ENCODE measurements at regions not wholly inside any gene's neighbourhood (a gene's known extent, or its start where the extent isn't known, plus 50 kb on each side); places are given as distances from the start of the nearest gene placed in this dataset.

DNA sequence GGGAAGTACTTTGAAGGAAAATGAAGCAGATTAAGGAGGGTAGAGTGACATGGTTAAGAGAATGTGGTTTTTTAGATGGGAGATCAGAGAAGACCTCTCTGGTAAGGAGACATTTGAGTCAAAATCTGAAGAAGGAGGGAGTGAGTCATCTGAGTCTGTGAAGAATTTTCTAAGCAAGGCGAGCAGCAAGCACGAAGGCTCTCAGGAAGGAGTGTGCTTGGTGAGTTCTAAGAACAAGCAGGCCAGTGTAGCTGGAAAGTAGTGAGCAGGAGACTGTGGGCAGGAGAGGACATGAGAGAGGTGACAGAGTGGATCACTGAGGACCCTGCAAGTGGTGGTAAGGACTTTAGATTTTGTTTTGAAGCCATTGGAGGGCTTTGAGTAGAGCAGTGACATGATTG is 76.3 kb upstream of the FUT8 start:
- no peaks in the 10 kb centered on the region for H3K4me1 ChIP-seq (ENCODE audit: insufficient read depth, low read length)
- no peak overlapping the region for H2AFZ ChIP-seq (ENCODE audit: low read depth, low read length)
- H3K9me3 ChIP-seq (ENCODE audit: low read length) = no peaks in the 10 kb centered on the region
- peaks cover 5% of the 10 kb centered on the region for H3K27me3 ChIP-seq (ENCODE audit: insufficient read depth, low read length)
- H3K4me3 ChIP-seq (ENCODE audit: low read length) = no peak overlapping the region
- H3K36me3 ChIP-seq (ENCODE audit: insufficient read depth, low read length) = no peaks in the 10 kb centered on the region

DNA sequence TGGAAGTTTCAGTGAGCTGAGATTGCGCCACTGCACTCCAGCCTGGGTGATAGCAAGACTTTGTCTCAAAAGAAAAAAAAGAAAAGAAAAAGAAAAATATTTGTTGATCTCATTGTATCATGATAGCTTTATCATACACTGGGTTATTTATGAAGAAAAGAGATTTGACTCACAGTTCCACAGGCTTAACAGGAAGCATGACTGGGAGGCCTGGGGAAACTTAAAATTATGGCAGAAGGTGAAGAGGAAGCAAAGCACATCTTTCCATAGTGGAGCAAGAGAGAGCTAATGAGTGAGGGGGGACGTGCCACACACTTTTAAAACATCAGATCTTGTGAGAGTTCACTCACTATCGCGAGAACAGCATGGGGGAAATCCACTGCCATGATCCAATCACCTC is 72.7 kb upstream of the FUT8 start:
- Histone ChIP-seq H3K36me3 (ENCODE audit: insufficient read depth, low read length) (no peaks in the 10 kb centered on the region), H3K4me1 (ENCODE audit: insufficient read depth, low read length) (no peaks in the 10 kb centered on the region), H3K27me3 (ENCODE audit: insufficient read depth, low read length) (peaks cover 5% of the 10 kb centered on the region), H3K9me3 (ENCODE audit: low read length) (no peaks in the 10 kb centered on the region), H3K4me3 (ENCODE audit: low read length) (no peak overlapping the region), H2AFZ (ENCODE audit: low read depth, low read length) (no peak overlapping the region)

DNA sequence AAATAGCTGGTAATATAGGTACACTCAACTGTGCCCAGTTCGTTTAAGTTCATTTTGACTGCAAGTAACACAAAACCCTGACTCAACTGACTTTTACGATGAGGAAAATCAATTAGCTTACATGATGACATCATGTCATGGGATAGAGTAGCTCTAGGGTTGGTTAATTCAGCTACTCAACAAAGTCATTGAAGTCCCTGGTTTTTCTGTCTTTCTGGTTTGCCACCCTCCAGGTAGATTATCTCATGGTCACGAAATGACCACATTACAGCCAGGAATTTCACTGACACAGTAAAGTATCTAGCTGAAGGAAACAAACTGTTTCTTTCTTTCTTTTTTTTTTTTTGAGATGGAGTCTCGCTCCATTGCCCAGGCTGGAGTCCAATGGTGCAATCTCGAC is 68.5 kb upstream of the FUT8 start:
- no peaks in the 10 kb centered on the region for H3K27me3 ChIP-seq (ENCODE audit: insufficient read depth, low read length)
- H3K4me3 ChIP-seq (ENCODE audit: low read length) = no peak overlapping the region
- no peaks in the 10 kb centered on the region for H3K4me1 ChIP-seq (ENCODE audit: insufficient read depth, low read length)

DNA sequence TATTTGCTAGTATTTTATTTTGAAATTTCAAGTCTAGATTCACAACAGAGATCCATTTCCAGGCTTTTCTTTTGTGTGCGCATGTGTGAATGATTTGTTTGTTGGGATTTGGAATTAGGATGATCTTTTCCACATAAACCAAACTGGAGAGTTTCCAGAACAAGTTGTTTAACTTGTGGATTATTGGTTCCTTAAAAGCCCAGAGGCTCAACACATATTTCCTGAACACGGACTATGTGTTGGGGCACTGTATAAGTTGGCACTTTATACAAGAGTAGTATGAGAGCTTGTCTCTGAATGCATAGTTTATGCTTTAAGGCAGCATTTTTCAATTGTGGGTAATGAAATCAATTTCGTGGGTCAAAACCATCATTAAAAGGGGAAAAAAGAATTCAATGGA is 67.3 kb upstream of the FUT8 start:
- Histone ChIP-seq H3K4me1 (ENCODE audit: insufficient read depth, low read length) (no peaks in the 10 kb centered on the region), H2AFZ (ENCODE audit: low read depth, low read length) (no peak overlapping the region), H3K27me3 (ENCODE audit: insufficient read depth, low read length) (no peaks in the 10 kb centered on the region), H3K36me3 (ENCODE audit: insufficient read depth, low read length) (no peaks in the 10 kb centered on the region), H3K9me3 (ENCODE audit: low read length) (no peaks in the 10 kb centered on the region), H3K4me3 (ENCODE audit: low read length) (no peak overlapping the region)

More for the DNA sequence above, 68.5 kb upstream of the FUT8 start:
- Histone ChIP-seq H3K36me3 (ENCODE audit: insufficient read depth, low read length) (no peaks in the 10 kb centered on the region), H3K9me3 (ENCODE audit: low read length) (no peaks in the 10 kb centered on the region), H2AFZ (ENCODE audit: low read depth, low read length) (no peak overlapping the region)

DNA sequence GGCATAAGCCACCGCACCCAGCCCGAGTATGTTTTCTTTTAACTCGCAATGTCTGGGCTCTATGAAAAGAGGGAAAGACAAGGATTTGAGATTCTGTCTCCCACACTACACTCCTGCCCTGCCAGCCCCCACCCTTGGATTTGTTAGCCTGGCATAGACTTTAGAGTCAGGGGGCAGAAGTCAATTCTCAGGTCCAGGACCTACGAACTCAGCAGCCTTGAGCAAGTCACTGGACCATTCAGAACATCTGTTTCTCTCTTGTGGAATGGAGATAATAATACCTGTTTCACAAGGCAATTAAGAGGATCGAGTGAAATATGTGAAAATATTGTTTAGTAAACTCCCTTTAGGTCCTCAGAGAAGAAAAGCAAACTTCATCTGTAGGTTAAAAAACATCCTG is 66.1 kb upstream of the FUT8 start:
- Histone ChIP-seq H2AFZ (ENCODE audit: low read depth, low read length) (no peak overlapping the region), H3K27me3 (ENCODE audit: insufficient read depth, low read length) (no peaks in the 10 kb centered on the region), H3K4me1 (ENCODE audit: insufficient read depth, low read length) (no peaks in the 10 kb centered on the region), H3K9me3 (ENCODE audit: low read length) (no peaks in the 10 kb centered on the region), H3K4me3 (ENCODE audit: low read length) (no peak overlapping the region), H3K36me3 (ENCODE audit: insufficient read depth, low read length) (no peaks in the 10 kb centered on the region)

DNA sequence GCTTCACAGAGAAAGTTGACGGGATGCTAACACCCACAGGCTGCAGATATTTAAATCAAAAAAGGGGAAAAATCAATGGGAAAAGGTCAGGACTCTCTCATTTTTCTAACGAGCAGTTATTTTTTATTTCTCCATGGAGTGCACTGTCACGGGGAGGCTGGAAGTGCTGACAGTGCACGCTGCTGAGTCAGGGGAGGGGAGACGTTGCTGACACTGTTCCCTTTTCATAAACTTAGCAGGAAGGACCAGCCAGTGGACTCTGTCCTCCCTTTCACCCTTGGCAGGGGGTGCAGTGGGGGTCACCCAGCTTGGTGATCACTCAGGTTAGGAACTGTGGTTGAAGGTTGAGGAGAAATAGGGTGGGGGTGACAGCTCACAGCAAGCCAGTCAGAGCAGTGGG is 65.6 kb upstream of the FUT8 start:
- Histone ChIP-seq H2AFZ (ENCODE audit: low read depth, low read length) (peak overlapping the region; percentile 10), H3K4me3 (ENCODE audit: low read length) (no peak overlapping the region), H3K4me1 (ENCODE audit: insufficient read depth, low read length) (no peaks in the 10 kb centered on the region), H3K36me3 (ENCODE audit: insufficient read depth, low read length) (no peaks in the 10 kb centered on the region), H3K9me3 (ENCODE audit: low read length) (no peaks in the 10 kb centered on the region), H3K27me3 (ENCODE audit: insufficient read depth, low read length) (no peaks in the 10 kb centered on the region)

DNA sequence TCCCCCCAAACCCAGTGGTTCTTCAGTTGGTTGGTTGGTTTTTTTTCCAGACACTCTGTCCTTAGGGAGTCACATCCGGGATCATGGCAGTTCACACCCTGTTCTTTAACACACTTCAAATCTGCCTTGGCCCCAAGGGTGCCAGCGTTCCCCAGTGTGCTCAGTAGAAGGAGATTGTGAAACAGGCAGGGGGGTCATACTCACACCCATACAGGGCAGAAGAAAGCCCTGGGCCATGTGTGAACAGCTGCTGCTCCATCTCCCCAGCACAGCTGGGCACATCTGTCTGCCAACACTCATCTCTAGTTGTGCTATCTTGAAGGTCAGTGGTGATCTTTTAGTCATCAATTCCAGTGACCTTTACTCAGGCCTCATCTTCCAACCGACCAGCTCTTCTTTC is 64.4 kb upstream of the FUT8 start:
- H3K4me3 ChIP-seq (ENCODE audit: low read length) = no peak overlapping the region
- no peaks in the 10 kb centered on the region for H3K9me3 ChIP-seq (ENCODE audit: low read length)
- H3K27me3 ChIP-seq (ENCODE audit: insufficient read depth, low read length) = no peaks in the 10 kb centered on the region
- H2AFZ ChIP-seq (ENCODE audit: low read depth, low read length) = no peak overlapping the region
- H3K4me1 ChIP-seq (ENCODE audit: insufficient read depth, low read length) = no peaks in the 10 kb centered on the region
- H3K36me3 ChIP-seq (ENCODE audit: insufficient read depth, low read length) = no peaks in the 10 kb centered on the region

DNA sequence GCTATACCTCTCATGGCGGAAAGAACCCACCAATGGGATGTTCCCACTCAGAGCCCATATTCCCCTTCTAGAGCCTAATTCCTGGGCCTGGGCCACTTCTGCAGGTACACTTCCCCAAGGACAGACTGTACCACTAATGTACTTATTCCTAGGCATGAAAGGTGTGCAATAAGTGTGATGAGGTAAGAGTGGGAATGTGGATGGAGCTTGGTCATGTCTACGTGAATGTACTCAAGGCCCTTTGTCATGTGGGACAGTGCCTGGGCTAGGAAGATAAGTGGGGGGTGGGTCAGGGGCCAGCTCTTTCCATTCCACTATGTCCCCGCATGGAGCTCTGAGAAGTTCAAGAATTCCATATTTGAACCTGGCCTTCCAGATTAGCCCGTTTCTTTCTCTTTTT is 63.4 kb upstream of the FUT8 start:
- no peaks in the 10 kb centered on the region for H3K4me1 ChIP-seq (ENCODE audit: insufficient read depth, low read length)
- H3K9me3 ChIP-seq (ENCODE audit: low read length) = no peaks in the 10 kb centered on the region
- H3K36me3 ChIP-seq (ENCODE audit: insufficient read depth, low read length) = no peaks in the 10 kb centered on the region
- no peaks in the 10 kb centered on the region for H3K27me3 ChIP-seq (ENCODE audit: insufficient read depth, low read length)
- no peak overlapping the region for H2AFZ ChIP-seq (ENCODE audit: low read depth, low read length)
- no peak overlapping the region for H3K4me3 ChIP-seq (ENCODE audit: low read length)

DNA sequence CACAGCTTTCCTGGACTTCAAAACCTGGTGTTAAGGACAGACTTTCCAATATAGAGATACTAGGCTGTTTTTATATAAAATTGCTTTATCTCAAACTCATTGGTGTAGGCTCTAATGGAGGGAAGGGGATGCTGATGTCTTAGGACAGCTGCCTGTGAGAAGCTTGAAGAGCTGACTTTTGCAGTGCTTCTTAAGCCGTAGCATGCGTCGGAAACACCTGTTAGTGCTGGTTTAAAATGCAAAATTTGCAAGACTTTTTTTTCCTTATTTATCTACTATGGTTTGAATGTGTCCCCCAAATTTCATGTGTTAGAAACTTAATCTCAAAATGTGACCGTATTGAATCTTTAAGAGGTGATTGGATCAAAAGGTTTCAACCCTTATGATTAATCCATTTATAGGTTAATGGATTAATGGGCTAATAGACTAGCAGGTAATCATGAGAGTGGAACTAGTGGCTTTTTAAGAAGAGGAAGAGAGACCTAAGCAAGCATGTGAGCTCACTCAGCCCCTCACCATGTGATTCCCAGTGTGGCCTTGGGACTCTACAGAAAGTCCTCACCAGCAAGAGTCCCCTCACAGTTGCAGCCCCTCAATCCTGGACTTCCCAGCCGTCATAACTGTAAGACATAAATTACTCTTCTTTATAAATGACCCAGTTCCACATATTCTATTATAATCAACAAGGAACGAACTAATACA is 60.9 kb upstream of the FUT8 start:
- H3K27me3 ChIP-seq (ENCODE audit: insufficient read depth, low read length) = peaks cover 2% of the 10 kb centered on the region
- no peak overlapping the region for H2AFZ ChIP-seq (ENCODE audit: low read depth, low read length)
- H3K4me3 ChIP-seq (ENCODE audit: low read length) = no peak overlapping the region
- H3K9me3 ChIP-seq (ENCODE audit: low read length) = no peaks in the 10 kb centered on the region
- H3K36me3 ChIP-seq (ENCODE audit: insufficient read depth, low read length) = no peaks in the 10 kb centered on the region
- H3K4me1 ChIP-seq (ENCODE audit: insufficient read depth, low read length) = no peaks in the 10 kb centered on the region

DNA sequence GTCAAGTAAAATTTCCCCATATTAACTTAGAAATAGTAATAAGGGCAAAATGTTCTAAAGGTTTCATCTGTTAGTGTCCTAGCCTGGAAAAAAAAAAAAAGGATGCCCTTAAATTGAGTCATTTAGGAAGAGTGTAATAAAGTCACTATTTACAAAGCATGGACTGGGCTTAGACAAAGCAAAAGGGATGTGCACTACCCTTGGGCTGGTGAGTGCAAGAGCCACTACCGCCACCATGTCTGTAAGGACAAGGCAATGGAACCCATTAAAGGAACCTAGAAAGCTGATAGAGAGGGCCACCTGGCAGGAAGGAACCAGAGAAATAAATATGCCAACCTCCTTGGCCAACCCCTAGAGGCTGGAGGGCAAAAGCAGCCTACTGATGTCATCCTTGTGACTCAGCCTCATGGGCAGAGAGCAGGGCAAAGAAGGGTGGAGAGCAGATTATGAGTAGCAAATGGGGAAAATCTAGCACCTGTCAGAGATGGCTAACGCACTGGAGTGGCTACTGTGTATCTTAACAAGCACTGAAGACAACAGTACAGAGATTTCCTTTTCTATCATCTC is 59.5 kb upstream of the FUT8 start:
- H3K36me3 ChIP-seq (ENCODE audit: insufficient read depth, low read length) = no peaks in the 10 kb centered on the region
- H2AFZ ChIP-seq (ENCODE audit: low read depth, low read length) = no peak overlapping the region
- no peaks in the 10 kb centered on the region for H3K9me3 ChIP-seq (ENCODE audit: low read length)
- no peak overlapping the region for H3K4me3 ChIP-seq (ENCODE audit: low read length)
- no peaks in the 10 kb centered on the region for H3K4me1 ChIP-seq (ENCODE audit: insufficient read depth, low read length)
- peaks cover 2% of the 10 kb centered on the region for H3K27me3 ChIP-seq (ENCODE audit: insufficient read depth, low read length)

DNA sequence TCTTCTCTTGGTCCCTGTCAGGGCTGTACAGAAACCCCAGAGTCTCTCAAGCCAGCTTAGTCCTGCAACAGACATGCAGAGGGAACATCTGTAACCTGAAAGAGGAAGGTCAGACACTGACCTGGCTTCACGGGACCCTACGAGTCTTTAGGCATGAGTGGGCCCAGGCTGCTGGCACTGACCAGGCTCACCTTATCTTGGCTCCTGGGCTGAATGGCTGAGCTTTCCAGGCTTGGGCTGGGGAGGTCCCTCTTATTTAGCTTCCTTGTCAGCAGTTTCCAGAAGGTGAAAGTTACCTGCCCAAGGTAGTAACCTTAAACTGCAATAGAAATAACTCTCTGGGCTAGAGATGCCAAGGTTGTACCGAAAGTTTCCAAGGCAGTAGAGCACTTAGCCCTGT is 58.4 kb upstream of the FUT8 start:
- Histone ChIP-seq H3K9me3 (ENCODE audit: low read length) (no peaks in the 10 kb centered on the region), H3K36me3 (ENCODE audit: insufficient read depth, low read length) (no peaks in the 10 kb centered on the region), H2AFZ (ENCODE audit: low read depth, low read length) (no peak overlapping the region), H3K4me1 (ENCODE audit: insufficient read depth, low read length) (no peaks in the 10 kb centered on the region), H3K4me3 (ENCODE audit: low read length) (no peak overlapping the region), H3K27me3 (ENCODE audit: insufficient read depth, low read length) (peaks cover 2% of the 10 kb centered on the region)

DNA sequence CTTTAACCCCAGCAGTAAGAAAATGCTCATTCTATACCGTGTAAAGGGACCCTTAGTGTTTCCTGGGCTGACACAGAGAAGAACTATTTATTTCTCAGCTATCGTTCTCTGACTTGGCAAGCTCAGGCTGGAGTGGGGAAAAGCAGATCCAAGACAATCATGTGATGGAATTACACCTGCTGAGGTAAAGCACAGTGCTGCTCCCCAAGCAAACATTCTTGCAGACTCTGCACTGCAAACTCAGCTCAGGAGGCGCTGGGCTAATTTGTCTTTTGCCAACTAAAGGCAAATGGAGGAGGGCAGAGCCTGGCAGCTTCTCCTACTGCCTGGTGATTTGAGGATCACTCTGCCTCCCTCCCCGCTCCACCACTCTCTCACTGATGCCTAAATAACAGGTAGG is 57.8 kb upstream of the FUT8 start:
- Histone ChIP-seq H3K4me1 (ENCODE audit: insufficient read depth, low read length) (no peaks in the 10 kb centered on the region), H3K36me3 (ENCODE audit: insufficient read depth, low read length) (no peaks in the 10 kb centered on the region), H3K27me3 (ENCODE audit: insufficient read depth, low read length) (peaks cover 2% of the 10 kb centered on the region), H3K9me3 (ENCODE audit: low read length) (no peaks in the 10 kb centered on the region), H3K4me3 (ENCODE audit: low read length) (no peak overlapping the region), H2AFZ (ENCODE audit: low read depth, low read length) (no peak overlapping the region)

DNA sequence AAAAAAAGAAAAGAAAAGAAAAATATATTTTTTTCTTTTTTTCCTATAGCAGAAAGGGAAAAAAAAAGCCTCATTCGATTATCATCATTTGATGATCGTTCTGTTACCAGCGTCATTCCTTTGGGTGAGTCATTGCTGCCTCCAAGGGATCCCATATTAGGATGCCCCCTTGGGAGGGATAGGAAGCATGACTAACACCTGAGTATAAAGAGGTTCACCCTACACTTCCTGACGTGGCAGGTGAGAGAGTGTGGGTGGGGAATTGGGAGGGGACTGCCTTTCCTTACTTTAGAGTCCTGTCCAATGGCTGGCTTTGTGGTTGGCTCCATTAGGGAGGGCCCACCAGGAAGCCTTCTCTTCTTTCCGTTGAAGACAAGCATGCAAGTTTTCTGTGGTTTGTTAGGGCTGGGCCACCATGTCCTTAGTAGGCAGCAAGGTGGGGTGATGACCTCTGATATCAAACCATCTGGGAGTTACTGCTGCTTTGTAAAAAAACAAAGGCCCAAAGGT is 56.1 kb upstream of the FUT8 start:
- no peak overlapping the region for H3K4me3 ChIP-seq (ENCODE audit: low read length)
- no peaks in the 10 kb centered on the region for H3K4me1 ChIP-seq (ENCODE audit: insufficient read depth, low read length)
- H3K36me3 ChIP-seq (ENCODE audit: insufficient read depth, low read length) = no peaks in the 10 kb centered on the region
- no peaks in the 10 kb centered on the region for H3K9me3 ChIP-seq (ENCODE audit: low read length)
- peaks cover 2% of the 10 kb centered on the region for H3K27me3 ChIP-seq (ENCODE audit: insufficient read depth, low read length)
- H2AFZ ChIP-seq (ENCODE audit: low read depth, low read length) = no peak overlapping the region

DNA sequence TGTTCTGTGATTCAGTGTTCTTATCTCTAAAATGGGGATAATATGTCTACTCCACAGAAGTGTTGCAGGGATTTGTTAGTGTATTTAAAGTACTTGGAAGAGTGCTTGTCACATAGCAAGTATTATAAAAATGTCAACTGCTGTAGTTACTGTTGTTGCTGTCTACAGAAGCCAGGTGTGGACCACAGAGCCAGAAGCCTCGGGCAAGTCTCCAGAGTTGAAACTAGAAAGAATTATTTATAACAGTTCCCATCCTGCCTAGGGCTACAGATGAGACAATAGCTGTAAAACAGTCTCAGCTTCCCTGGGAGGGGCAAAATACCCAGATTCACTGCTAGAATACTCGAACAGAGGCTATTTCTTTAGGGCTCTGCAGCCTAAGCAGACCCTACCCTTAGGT is 55.4 kb upstream of the FUT8 start:
- H3K9me3 ChIP-seq (ENCODE audit: low read length) = no peaks in the 10 kb centered on the region
- no peaks in the 10 kb centered on the region for H3K36me3 ChIP-seq (ENCODE audit: insufficient read depth, low read length)
- H3K4me3 ChIP-seq (ENCODE audit: low read length) = no peak overlapping the region
- H3K4me1 ChIP-seq (ENCODE audit: insufficient read depth, low read length) = no peaks in the 10 kb centered on the region
- H3K27me3 ChIP-seq (ENCODE audit: insufficient read depth, low read length) = peaks cover 2% of the 10 kb centered on the region
- no peak overlapping the region for H2AFZ ChIP-seq (ENCODE audit: low read depth, low read length)
